OCI-LY1 (cell line): ENCODE measurements at regions not wholly inside any gene's neighbourhood (a gene's known extent, or its start where the extent isn't known, plus 50 kb on each side); places are given as distances from the start of the nearest gene placed in this dataset.

Experiments
- CTCF ChIP-seq: fragments of 200-600 bp; sonication (generic), shearing (Covaris generic); IDR thresholded peaks from 2 replicates; pipeline ENCODE4 v1.5.1; 2017; ENCODE audit warnings: mild to moderate bottlenecking, antibody characterized with exemption, low read length, moderate library complexity, mixed read lengths
- EZH2 ChIP-seq: fragments of 200-600 bp; sonication (generic), shearing (Covaris generic); IDR thresholded peaks from 2 replicates; pipeline ENCODE4 v1.8.0; 2017; ENCODE audit warnings: borderline replicate concordance, mixed run types, mild to moderate bottlenecking, antibody characterized with exemption, low read length, moderate library complexity, mixed read lengths

DNA sequence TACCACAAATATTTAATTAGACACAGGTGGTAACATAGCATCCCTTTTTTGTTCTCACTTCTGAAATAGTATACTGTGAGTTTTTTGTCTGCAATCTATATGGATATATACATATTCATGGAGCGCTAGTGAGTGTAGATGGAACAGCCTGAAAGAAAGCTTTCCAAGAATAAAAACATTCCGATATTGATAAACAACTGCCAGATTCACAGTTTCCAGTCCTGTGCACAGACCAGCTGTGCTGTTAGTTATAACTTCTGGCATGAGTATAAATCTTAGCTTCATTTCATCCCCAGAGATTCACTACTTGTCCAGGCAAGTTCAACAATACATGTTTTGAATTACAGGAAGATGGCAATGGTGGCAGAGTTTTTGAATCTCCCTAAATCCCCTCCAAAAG, 467.1 kb upstream of the STEAP1 start:
- no peak for TF ChIP-seq CTCF
- no peak for TF ChIP-seq EZH2
